OCI-LY1 (cell line): ENCODE measurements at regions not wholly inside any gene's neighbourhood (a gene's known extent, or its start where the extent isn't known, plus 50 kb on each side); places are given as distances from the start of the nearest gene placed in this dataset.

Experiments
- H2AFZ ChIP-seq: fragments of 200-600 bp; sonication (generic), shearing (Covaris generic); 2 replicates; pipeline ENCODE4 v1.6.0; 2014; ENCODE audit warnings: antibody characterized with exemption, mild to moderate bottlenecking, low read length
- H3F3A ChIP-seq: fragments of 200-600 bp; sonication (generic), shearing (Covaris generic); 2 replicates; pipeline ENCODE4 v1.6.0; 2014; ENCODE audit warnings: mild to moderate bottlenecking, antibody characterized with exemption, low read length, moderate library complexity; ENCODE audit not compliant: insufficient read depth
- H3K27ac ChIP-seq: fragments of 200-600 bp; sonication (generic); 2 replicates; pipeline ENCODE4 v1.5.1; 2014; ENCODE audit warnings: low read length, mixed run types, mild to moderate bottlenecking, low read depth; ENCODE audit not compliant: poor library complexity, severe bottlenecking
- H3K27me3 ChIP-seq: fragments of 200-600 bp; sonication (generic); 2 replicates; pipeline ENCODE4 v1.6.0; 2014; ENCODE audit warnings: antibody characterized with exemption, mild to moderate bottlenecking, low read length, moderate library complexity; ENCODE audit not compliant: insufficient read depth
- H3K36me3 ChIP-seq: fragments of 200-600 bp; sonication (generic); 2 replicates; pipeline ENCODE4 v1.6.1; 2014; ENCODE audit warnings: mild to moderate bottlenecking, antibody characterized with exemption, low read length, moderate library complexity, mixed read lengths; ENCODE audit not compliant: insufficient read depth
- H3K4me1 ChIP-seq: fragments of 200-600 bp; sonication (generic); 2 replicates; pipeline ENCODE4 v1.5.1; 2014; ENCODE audit warnings: mild to moderate bottlenecking, low read length, moderate library complexity; ENCODE audit not compliant: insufficient read depth, severe bottlenecking
- H3K4me2 ChIP-seq: fragments of 200-600 bp; sonication (generic), shearing (Covaris generic); 2 replicates; pipeline ENCODE4 v1.6.1; 2014; ENCODE audit warnings: low read length
- H3K4me3 ChIP-seq: fragments of 200-600 bp; sonication (generic); 2 replicates; pipeline ENCODE4 v1.5.1; 2014; ENCODE audit warnings: low read length, low read depth, mild to moderate bottlenecking, mixed read lengths; ENCODE audit not compliant: poor library complexity, severe bottlenecking
- H3K79me2 ChIP-seq: fragments of 200-600 bp; shearing (Covaris generic); 2 replicates; pipeline ENCODE4 v1.6.1; 2016; ENCODE audit warnings: mixed run types, low read length, mixed read lengths; ENCODE audit not compliant: insufficient read depth
- H3K9ac ChIP-seq: fragments of 200-600 bp; sonication (generic), shearing (Covaris generic); 2 replicates; pipeline ENCODE4 v1.6.1; 2014; ENCODE audit warnings: mild to moderate bottlenecking, low read length, mixed read lengths
- H3K9me2 ChIP-seq: fragments of 200-600 bp; sonication (generic), shearing (Covaris generic); 2 replicates; pipeline ENCODE4 v1.6.1; 2014; ENCODE audit warnings: low read depth, mild to moderate bottlenecking, low read length, mixed read lengths
- H3K9me3 ChIP-seq: fragments of 200-600 bp; shearing (Covaris generic); 2 replicates; pipeline ENCODE4 v1.6.1; 2014; ENCODE audit warnings: low read length, mixed read lengths
- H4K20me1 ChIP-seq: fragments of 200-600 bp; sonication (generic), shearing (Covaris generic); 2 replicates; pipeline ENCODE4 v1.6.0; 2016; ENCODE audit warnings: mild to moderate bottlenecking, low read length; ENCODE audit not compliant: insufficient read depth
- EZH2 ChIP-seq: fragments of 200-600 bp; sonication (generic), shearing (Covaris generic); IDR thresholded peaks from 2 replicates; pipeline ENCODE4 v1.8.0; 2017; ENCODE audit warnings: borderline replicate concordance, mixed run types, mild to moderate bottlenecking, antibody characterized with exemption, low read length, moderate library complexity, mixed read lengths
- TF ChIP-seq, protein P1 (sequence below): fragments of 200-600 bp; sonication (generic), shearing (Covaris generic); IDR thresholded peaks from 2 replicates; pipeline ENCODE4 v1.5.1; 2017; ENCODE audit warnings: mild to moderate bottlenecking, antibody characterized with exemption, low read length, moderate library complexity, mixed read lengths

- Histone ChIP-seq H3K9me3 (0 out of 2 replicates have a peak, but pooled peaks cover 2% of the 10 kb centered on the region), H3K9me2 (no peaks in the 10 kb centered on the region), H3K4me2 (no peak overlapping the region), H3F3A (no peaks in the 10 kb centered on the region), H2AFZ (no peak overlapping the region), H3K9ac (no peak overlapping the region), H3K27me3 (no peaks in the 10 kb centered on the region), H3K79me2 (no peaks in the 10 kb centered on the region), H3K4me1 (no peaks in the 10 kb centered on the region), H3K36me3 (no peaks in the 10 kb centered on the region), H3K27ac (no peak overlapping the region), H3K4me3 (no peak overlapping the region), H4K20me1 (no peaks in the 10 kb centered on the region)
- TF ChIP-seq, protein P1, sequence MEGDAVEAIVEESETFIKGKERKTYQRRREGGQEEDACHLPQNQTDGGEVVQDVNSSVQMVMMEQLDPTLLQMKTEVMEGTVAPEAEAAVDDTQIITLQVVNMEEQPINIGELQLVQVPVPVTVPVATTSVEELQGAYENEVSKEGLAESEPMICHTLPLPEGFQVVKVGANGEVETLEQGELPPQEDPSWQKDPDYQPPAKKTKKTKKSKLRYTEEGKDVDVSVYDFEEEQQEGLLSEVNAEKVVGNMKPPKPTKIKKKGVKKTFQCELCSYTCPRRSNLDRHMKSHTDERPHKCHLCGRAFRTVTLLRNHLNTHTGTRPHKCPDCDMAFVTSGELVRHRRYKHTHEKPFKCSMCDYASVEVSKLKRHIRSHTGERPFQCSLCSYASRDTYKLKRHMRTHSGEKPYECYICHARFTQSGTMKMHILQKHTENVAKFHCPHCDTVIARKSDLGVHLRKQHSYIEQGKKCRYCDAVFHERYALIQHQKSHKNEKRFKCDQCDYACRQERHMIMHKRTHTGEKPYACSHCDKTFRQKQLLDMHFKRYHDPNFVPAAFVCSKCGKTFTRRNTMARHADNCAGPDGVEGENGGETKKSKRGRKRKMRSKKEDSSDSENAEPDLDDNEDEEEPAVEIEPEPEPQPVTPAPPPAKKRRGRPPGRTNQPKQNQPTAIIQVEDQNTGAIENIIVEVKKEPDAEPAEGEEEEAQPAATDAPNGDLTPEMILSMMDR, result no peak
- no peak for TF ChIP-seq EZH2
Measured at GRCh38 chr1:5707566-5708345, 284.5 kb downstream of the NPHP4 start.

- H2AFZ ChIP-seq, result no peak overlapping the region
- H3K4me1 ChIP-seq, result no peaks in the 10 kb centered on the region
- no peak overlapping the region for H3K4me2 ChIP-seq
- no peak overlapping the region for H3K27ac ChIP-seq
- no peaks in the 10 kb centered on the region for H3K9me2 ChIP-seq
- 0 out of 2 replicates have a peak, but pooled peaks cover 2% of the 10 kb centered on the region for H3K9me3 ChIP-seq
- no peaks in the 10 kb centered on the region for H3F3A ChIP-seq
- no peak for TF ChIP-seq EZH2
- TF ChIP-seq, protein P1, result no peak
- H3K36me3 ChIP-seq, result no peaks in the 10 kb centered on the region
- H3K27me3 ChIP-seq, result no peaks in the 10 kb centered on the region
- no peak overlapping the region for H3K9ac ChIP-seq
- no peaks in the 10 kb centered on the region for H3K79me2 ChIP-seq
- H3K4me3 ChIP-seq, result no peak overlapping the region
- H4K20me1 ChIP-seq, result no peaks in the 10 kb centered on the region
Measured at GRCh38 chr1:5706239-5706638, 286.0 kb downstream of the NPHP4 start.

DNA sequence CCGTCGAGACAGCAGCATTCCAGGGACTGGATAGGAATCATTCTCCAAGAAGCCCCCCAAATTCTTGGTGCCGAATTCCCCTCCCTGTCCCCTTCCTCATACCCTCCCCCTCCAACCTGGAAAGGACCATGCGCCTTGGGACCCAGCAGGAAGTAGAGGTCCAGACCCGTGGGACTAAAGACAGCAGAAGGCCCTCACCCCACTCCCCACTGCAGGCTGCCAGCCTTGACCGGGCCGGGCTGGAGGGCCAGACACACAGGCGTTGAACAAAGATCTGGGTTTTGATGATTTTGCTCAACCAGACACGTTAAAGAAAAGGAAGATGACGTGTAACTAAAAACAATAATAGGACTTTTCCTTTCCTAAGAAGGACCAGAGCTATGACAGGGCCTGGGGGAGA lies 286.5 kb downstream of the NPHP4 start:
- H4K20me1 ChIP-seq, result no peaks in the 10 kb centered on the region
- H3K9me3 ChIP-seq, result 0 out of 2 replicates have a peak, but pooled peaks cover 2% of the 10 kb centered on the region

More for the DNA sequence above, 286.5 kb downstream of the NPHP4 start:
- Histone ChIP-seq H3K27me3 (no peaks in the 10 kb centered on the region), H3K9ac (no peak overlapping the region), H3K79me2 (no peaks in the 10 kb centered on the region), H2AFZ (no peak overlapping the region), H3K4me1 (no peaks in the 10 kb centered on the region), H3K9me2 (no peaks in the 10 kb centered on the region), H3K36me3 (no peaks in the 10 kb centered on the region), H3K4me2 (no peak overlapping the region), H3K4me3 (no peak overlapping the region), H3K27ac (no peak overlapping the region), H3F3A (no peaks in the 10 kb centered on the region)
- no peak for TF ChIP-seq EZH2
- TF ChIP-seq, protein P1, result no peak
